Prostate gland (tissue), 2 donors: ENCODE measurements at regions not wholly inside any gene's neighbourhood (a gene's known extent, or its start where the extent isn't known, plus 50 kb on each side); places are given as distances from the start of the nearest gene placed in this dataset.

Source experiments
- DNase-seq: peaks from one replicate; pipeline ENCODE4 v3.0.0-alpha.2; 2019; ENCODE audit warnings: low spot score
- H3K27ac ChIP-seq, 2 donors: fragments of 200-600 bp; sonication (generic); 2 replicates each; pipeline ENCODE4 v1.5.1; 2017 to 2019
- H3K27me3 ChIP-seq: fragments of 200-600 bp; sonication (generic); replicated peaks from 2 replicates; pipeline ENCODE4 v1.5.1; 2019; ENCODE audit not compliant: insufficient read depth
- H3K36me3 ChIP-seq, 2 donors: fragments of 200-600 bp; sonication (generic); 1 replicate in 1 of 2; 2 replicates in 1 of 2; pipeline versions ENCODE4 v1.5.1 to v1.8.1; 2017 to 2019
- H3K4me1 ChIP-seq: fragments of 200-600 bp; sonication (generic); replicated peaks from 2 replicates; pipeline ENCODE4 v1.5.1; 2019
- H3K4me3 ChIP-seq, 2 donors: fragments of 200-600 bp; sonication (generic); 2 replicates each; pipeline ENCODE4 v1.5.1; 2017 to 2019
- H3K9me3 ChIP-seq: fragments of 200-600 bp; sonication (generic); 2 replicates; pipeline ENCODE4 v1.5.1; 2017
- CTCF ChIP-seq, 4 experiments: fragments of 200-600 bp in 2 of 4; fragments of 450-650 bp in 2 of 4; sonication (generic) in 2 of 4; IDR thresholded peaks; 1 replicate in 3 of 4; 2 replicates in 1 of 4; pipeline ENCODE4 v1.5.1; 2016 to 2019; ENCODE audit warnings: antibody characterized with exemption in 4 of 4, mild to moderate bottlenecking in 2 of 4, moderate library complexity in 2 of 4
- POLR2A ChIP-seq: fragments of 450-650 bp; IDR thresholded peaks from one replicate; pipeline ENCODE4 v1.6.1; 2016; ENCODE audit warnings: antibody characterized with exemption, mild to moderate bottlenecking
- POLR2AphosphoS5 ChIP-seq: sonication (generic); formaldehyde crosslinking; IDR thresholded peaks from one replicate; pipeline ENCODE4 v1.6.1; 2017; ENCODE audit warnings: antibody characterized with exemption
- WGBS: methylation state at CpG from one replicate; pipeline ENCODE4 v1.1.5; 2018; 5-methylcytosine and 5-hydroxymethylcytosine counted together
- intact Hi-C: fragments of 100-400 bp; cut with DNase I; formaldehyde crosslinking; loops from one replicate; pipeline ENCODE4 v1.14.2; 2022

GRCh38 chr13:109326601-109327000 lies 459.8 kb downstream of the IRS2 start:
- H3K27ac ChIP-seq, result no peak overlapping the region
- no peak for TF ChIP-seq POLR2AphosphoS5
- TF ChIP-seq CTCF (IDR thresholded peaks at IDR 0.05), result no peak
- no peak for TF ChIP-seq POLR2A
- 92% methylated on average over 9 of the region's 9 CpGs for WGBS
- H3K36me3 ChIP-seq, result no peaks in the 10 kb centered on the region
- no peaks in the 10 kb centered on the region for H3K4me1 ChIP-seq
- H3K27me3 ChIP-seq, result no peaks in the 10 kb centered on the region
- DNase-seq, result no peak
- no peak overlapping the region for H3K4me3 ChIP-seq
- intact Hi-C loops, result no loop called here
- no peaks in the 10 kb centered on the region for H3K9me3 ChIP-seq

DNA sequence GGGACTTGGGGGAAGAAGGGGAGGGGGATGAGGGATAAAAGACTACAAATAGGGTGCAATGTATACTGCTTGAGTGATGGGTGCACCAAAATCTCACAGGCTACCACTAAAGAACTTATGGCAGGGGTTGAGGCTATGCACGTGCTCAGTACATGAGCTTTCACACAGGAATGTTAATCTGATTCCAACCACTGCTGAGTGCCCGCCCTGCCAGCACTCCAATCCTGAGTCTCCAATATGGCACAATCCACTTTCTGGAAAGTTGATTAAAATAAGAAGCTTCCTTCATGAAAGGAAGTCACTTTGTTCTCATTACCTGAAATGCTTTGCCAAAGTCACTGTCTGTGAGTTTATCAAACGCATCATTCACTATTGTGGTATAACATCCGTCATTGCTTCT lies 463.0 kb downstream of the IRS2 start:
- intact Hi-C loops, result no loop called here

DNA sequence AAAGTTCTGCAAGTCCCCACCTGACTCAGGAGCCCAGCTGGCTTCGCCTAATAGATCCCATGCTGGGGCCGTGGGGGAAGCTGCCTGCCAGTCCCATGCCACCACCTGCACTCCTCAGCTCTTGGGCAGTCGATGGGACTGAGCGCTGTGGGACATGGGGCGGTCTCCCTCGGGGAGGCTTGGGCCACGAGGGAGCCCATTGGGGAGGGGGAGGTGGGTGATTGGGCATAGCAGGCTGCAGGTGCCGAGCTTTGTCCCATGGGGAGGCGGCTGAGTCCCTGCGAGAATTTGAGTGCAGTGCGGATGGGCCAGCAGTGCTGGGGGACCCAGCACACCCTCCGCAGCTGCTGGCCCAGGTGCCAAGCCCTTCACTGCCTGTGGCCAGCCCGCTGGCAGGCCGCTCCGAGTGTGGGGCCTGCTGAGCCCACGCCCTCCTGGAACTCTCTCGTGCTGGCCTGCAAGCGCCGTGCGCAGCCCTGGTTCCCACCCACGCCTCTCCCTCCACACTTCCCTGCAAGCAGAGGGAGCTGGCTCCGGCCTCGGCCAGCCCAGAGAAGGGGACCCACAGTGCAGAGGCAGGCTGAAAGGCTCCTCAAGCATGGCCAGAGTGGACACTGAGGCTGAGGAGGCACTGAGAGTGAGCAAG lies 467.3 kb downstream of the IRS2 start:
- no peak for DNase-seq
- H3K4me1 ChIP-seq, result no peaks in the 10 kb centered on the region
- 92% methylated on average over 23 of the region's 23 CpGs for WGBS
- H3K9me3 ChIP-seq, result no peaks in the 10 kb centered on the region
- H3K36me3 ChIP-seq, result no peaks in the 10 kb centered on the region
- TF ChIP-seq POLR2A (no peak), CTCF (IDR thresholded peaks at IDR 0.05) (no peak), POLR2AphosphoS5 (no peak)
- H3K4me3 ChIP-seq, result no peak overlapping the region
- H3K27me3 ChIP-seq, result no peaks in the 10 kb centered on the region
- no peak overlapping the region for H3K27ac ChIP-seq
- intact Hi-C loops, result no loop called here

More for the DNA sequence above, 463.0 kb downstream of the IRS2 start:
- Histone ChIP-seq H3K4me3 (no peak overlapping the region), H3K9me3 (no peaks in the 10 kb centered on the region), H3K36me3 (no peaks in the 10 kb centered on the region), H3K4me1 (no peaks in the 10 kb centered on the region), H3K27ac (no peak overlapping the region), H3K27me3 (no peaks in the 10 kb centered on the region)
- DNase-seq, result no peak
- TF ChIP-seq POLR2AphosphoS5, result no peak
- no peak for TF ChIP-seq POLR2A
- TF ChIP-seq CTCF (IDR thresholded peaks at IDR 0.05), result no peak
- WGBS, result 89% methylated on average over 4 of the region's 4 CpGs

DNA sequence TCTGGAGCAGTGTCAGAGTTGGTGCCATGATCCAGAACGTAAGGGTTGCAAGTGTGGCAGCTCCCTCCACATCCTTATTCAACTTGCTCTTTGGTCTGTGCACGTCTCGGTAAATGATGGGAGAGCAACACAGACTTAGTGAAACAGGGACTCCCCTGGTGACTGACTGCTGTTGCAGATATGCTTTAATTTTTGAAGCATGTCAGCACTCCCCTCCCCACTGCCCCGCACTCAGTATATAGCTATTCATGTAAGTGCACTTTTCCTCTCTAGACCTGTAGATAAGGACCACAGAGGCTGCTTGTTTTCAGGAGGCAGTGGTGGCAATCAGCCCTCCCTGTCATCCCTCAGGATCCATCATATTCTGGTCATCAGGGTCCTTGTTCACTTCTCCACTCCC lies 470.9 kb downstream of the IRS2 start:
- DNase-seq, result no peak
- no peaks in the 10 kb centered on the region for H3K27me3 ChIP-seq
- no peak overlapping the region for H3K4me3 ChIP-seq
- TF ChIP-seq POLR2AphosphoS5 (no peak), CTCF (IDR thresholded peaks at IDR 0.05) (no peak), POLR2A (no peak)
- H3K9me3 ChIP-seq, result no peaks in the 10 kb centered on the region
- intact Hi-C loops, result no loop called here
- no peaks in the 10 kb centered on the region for H3K4me1 ChIP-seq
- H3K27ac ChIP-seq, result no peak overlapping the region
- WGBS, result 94% methylated on average over 4 of the region's 4 CpGs
- no peaks in the 10 kb centered on the region for H3K36me3 ChIP-seq

- 79% methylated on average over 5 of the region's 5 CpGs for WGBS
- no peak for TF ChIP-seq CTCF (IDR thresholded peaks at IDR 0.05)
- no peak for TF ChIP-seq POLR2A
- TF ChIP-seq POLR2AphosphoS5, result no peak
- Histone ChIP-seq H3K27me3 (no peaks in the 10 kb centered on the region), H3K36me3 (no peaks in the 10 kb centered on the region), H3K9me3 (no peaks in the 10 kb centered on the region), H3K27ac (no peak overlapping the region), H3K4me3 (no peak overlapping the region), H3K4me1 (no peaks in the 10 kb centered on the region)
- intact Hi-C loops, result no loop called here
- DNase-seq, result no peak
Measured at GRCh38 chr13:109314101-109314500, 472.3 kb downstream of the IRS2 start.
